Activated CD4-positive, alpha-beta memory T cell treated with anti-CD3 and anti-CD28 coated beads, Interleukin-2, amount 10 ng/mL, durations not matched to agents 7 days and 5 days (primary cell): ENCODE measurements at regions not wholly inside any gene's neighbourhood (a gene's known extent, or its start where the extent isn't known, plus 50 kb on each side); places are given as distances from the start of the nearest gene placed in this dataset.
"Not testable (repeated sequence)": the region's sequence is repeated elsewhere in the genome, so short reads cannot be mapped to it uniquely, and the experiment has no call there.

Source experiments
- CTCF ChIA-PET: fragments of 350-600 bp; sonication (Branson Sonifier 250); formaldehyde crosslinking; loops from one replicate; lab custom pipeline; 2021; ENCODE audit warnings: antibody characterized with exemption, inconsistent platforms; lab: Charles Lee
- POLR2A ChIA-PET: fragments of 350-600 bp; sonication (Branson Sonifier 250); formaldehyde crosslinking; loops from one replicate; lab custom pipeline; 2021; ENCODE audit warnings: antibody characterized with exemption; lab: Charles Lee
- DNase-seq: peaks from one replicate; pipeline ENCODE4 v3.0.0-alpha.2; 2020
- H3K27ac Mint-ChIP-seq: one replicate; pipeline ENCODE4 v1.8.0; 2021; ENCODE audit warnings: mild to moderate bottlenecking, mixed read lengths
- H3K27me3 Mint-ChIP-seq: one replicate; pipeline ENCODE4 v1.8.0; 2021; ENCODE audit warnings: mixed read lengths
- H3K36me3 Mint-ChIP-seq: one replicate; pipeline ENCODE4 v1.8.0; 2021; ENCODE audit warnings: low read depth, mixed read lengths
- H3K4me1 Mint-ChIP-seq: one replicate; pipeline ENCODE4 v1.8.0; 2021; ENCODE audit warnings: mixed read lengths
- H3K4me3 Mint-ChIP-seq: one replicate; pipeline ENCODE4 v1.8.0; 2021; ENCODE audit warnings: mild to moderate bottlenecking, mixed read lengths
- H3K9me3 Mint-ChIP-seq: one replicate; pipeline ENCODE4 v1.8.0; 2021; ENCODE audit warnings: mixed read lengths

- DNase-seq: peak; percentile 45
- Mint-ChIP-seq H3K4me1 (no peaks in the 10 kb centered on the region), H3K27ac (no peak overlapping the region), H3K27me3 (no peaks in the 10 kb centered on the region), H3K4me3 (no peak overlapping the region), H3K9me3 (no peaks in the 10 kb centered on the region), H3K36me3 (no peaks in the 10 kb centered on the region)
- CTCF ChIA-PET: interaction anchor here (0.8 kb wide), 1 partner anchor 20 kb away, joined by 3 read pairs; no protein-coding TSS in a partner anchor
- POLR2A ChIA-PET: no interaction called here
Observed at GRCh38 chr5:18393565-18394442, 759.5 kb downstream of the TAF11L14 start.

- Mint-ChIP-seq H3K27ac (no peak overlapping the region), H3K4me3 (no peak overlapping the region), H3K36me3 (no peaks in the 10 kb centered on the region), H3K4me1 (no peaks in the 10 kb centered on the region), H3K27me3 (no peaks in the 10 kb centered on the region), H3K9me3 (no peaks in the 10 kb centered on the region)
- POLR2A ChIA-PET: no interaction called here
- CTCF ChIA-PET: interaction anchor here (0.8 kb wide), 1 partner anchor 19 kb away, joined by 3 read pairs; no protein-coding TSS in a partner anchor
- DNase-seq: no peak
Observed at GRCh38 chr5:18394443-18394804, 760.2 kb downstream of the TAF11L14 start.

GRCh38 chr5:18395126-18396110 lies 761.2 kb downstream of the TAF11L14 start:
- no peak for DNase-seq
- H3K27me3 Mint-ChIP-seq: no peaks in the 10 kb centered on the region
- no peak overlapping the region for H3K4me3 Mint-ChIP-seq
- no peaks in the 10 kb centered on the region for H3K9me3 Mint-ChIP-seq
- H3K27ac Mint-ChIP-seq: no peak overlapping the region
- H3K4me1 Mint-ChIP-seq: no peaks in the 10 kb centered on the region
- CTCF ChIA-PET: no interaction called here
- no peaks in the 10 kb centered on the region for H3K36me3 Mint-ChIP-seq
- POLR2A ChIA-PET: no interaction called here

- POLR2A ChIA-PET: no interaction called here
- no peaks in the 10 kb centered on the region for H3K9me3 Mint-ChIP-seq
- H3K4me1 Mint-ChIP-seq: no peaks in the 10 kb centered on the region
- H3K27me3 Mint-ChIP-seq: no peaks in the 10 kb centered on the region
- H3K27ac Mint-ChIP-seq: no peak overlapping the region
- DNase-seq: no peak
- CTCF ChIA-PET: no interaction called here
- H3K4me3 Mint-ChIP-seq: no peak overlapping the region
- H3K36me3 Mint-ChIP-seq: no peaks in the 10 kb centered on the region
Observed at GRCh38 chr5:18397371-18397770, 763.1 kb downstream of the TAF11L14 start.

GRCh38 chr5:18397891-18398290 lies 763.6 kb downstream of the TAF11L14 start:
- Mint-ChIP-seq H3K36me3 (no peaks in the 10 kb centered on the region), H3K4me3 (no peak overlapping the region), H3K27ac (no peak overlapping the region), H3K9me3 (no peaks in the 10 kb centered on the region), H3K4me1 (no peaks in the 10 kb centered on the region), H3K27me3 (no peaks in the 10 kb centered on the region)
- ChIA-PET POLR2A (no interaction called here), CTCF (no interaction called here)
- no peak for DNase-seq

- H3K27ac Mint-ChIP-seq, POLR2A ChIA-PET, H3K9me3 Mint-ChIP-seq, H3K27me3 Mint-ChIP-seq, H3K36me3 Mint-ChIP-seq, H3K4me3 Mint-ChIP-seq, DNase-seq, H3K4me1 Mint-ChIP-seq, CTCF ChIA-PET: not testable (repeated sequence)
Observed at GRCh38 chr5:18399461-18400327, 765.4 kb downstream of the TAF11L14 start.

GRCh38 chr5:18403141-18403540 lies 768.9 kb downstream of the TAF11L14 start:
- H3K27me3 Mint-ChIP-seq: no peaks in the 10 kb centered on the region
- POLR2A ChIA-PET: no interaction called here
- H3K9me3 Mint-ChIP-seq: no peaks in the 10 kb centered on the region
- CTCF ChIA-PET: no interaction called here
- DNase-seq: no peak
- no peaks in the 10 kb centered on the region for H3K36me3 Mint-ChIP-seq
- no peak overlapping the region for H3K4me3 Mint-ChIP-seq
- H3K4me1 Mint-ChIP-seq: no peaks in the 10 kb centered on the region
- no peak overlapping the region for H3K27ac Mint-ChIP-seq

- H3K9me3 Mint-ChIP-seq: no peaks in the 10 kb centered on the region
- ChIA-PET CTCF (no interaction called here), POLR2A (no interaction called here)
Observed at GRCh38 chr5:18403941-18404438, 769.7 kb downstream of the TAF11L14 start.

GRCh38 chr5:18420711-18421110 lies 786.5 kb downstream of the TAF11L14 start:
- ChIA-PET POLR2A (no interaction called here), CTCF (no interaction called here)
- H3K9me3 Mint-ChIP-seq: no peaks in the 10 kb centered on the region
- DNase-seq: no peak
- H3K4me1 Mint-ChIP-seq: no peaks in the 10 kb centered on the region
- no peaks in the 10 kb centered on the region for H3K27me3 Mint-ChIP-seq
- H3K36me3 Mint-ChIP-seq: no peaks in the 10 kb centered on the region
- H3K27ac Mint-ChIP-seq: no peak overlapping the region
- H3K4me3 Mint-ChIP-seq: no peak overlapping the region

More at GRCh38 chr5:18403941-18404438, 769.7 kb downstream of the TAF11L14 start:
- no peak overlapping the region for H3K27ac Mint-ChIP-seq
- H3K36me3 Mint-ChIP-seq: no peaks in the 10 kb centered on the region
- H3K4me1 Mint-ChIP-seq: no peaks in the 10 kb centered on the region
- no peak overlapping the region for H3K4me3 Mint-ChIP-seq
- H3K27me3 Mint-ChIP-seq: no peaks in the 10 kb centered on the region
- no peak for DNase-seq

GRCh38 chr5:18433336-18433735 lies 799.1 kb downstream of the TAF11L14 start:
- Mint-ChIP-seq H3K27me3 (no peaks in the 10 kb centered on the region), H3K27ac (no peak overlapping the region), H3K36me3 (no peaks in the 10 kb centered on the region), H3K9me3 (peaks cover 4% of the 10 kb centered on the region), H3K4me3 (no peak overlapping the region), H3K4me1 (no peaks in the 10 kb centered on the region)
- POLR2A ChIA-PET: no interaction called here
- CTCF ChIA-PET: no interaction called here
- DNase-seq: no peak

GRCh38 chr5:18438126-18438525 lies 803.9 kb downstream of the TAF11L14 start:
- no peaks in the 10 kb centered on the region for H3K27me3 Mint-ChIP-seq
- POLR2A ChIA-PET: no interaction called here
- no peaks in the 10 kb centered on the region for H3K4me1 Mint-ChIP-seq
- no peak overlapping the region for H3K4me3 Mint-ChIP-seq
- no peaks in the 10 kb centered on the region for H3K9me3 Mint-ChIP-seq
- no peak for DNase-seq
- H3K27ac Mint-ChIP-seq: no peak overlapping the region
- CTCF ChIA-PET: no interaction called here
- H3K36me3 Mint-ChIP-seq: no peaks in the 10 kb centered on the region

- no peaks in the 10 kb centered on the region for H3K36me3 Mint-ChIP-seq
- no peaks in the 10 kb centered on the region for H3K9me3 Mint-ChIP-seq
- no peak overlapping the region for H3K4me3 Mint-ChIP-seq
- H3K27ac Mint-ChIP-seq: no peak overlapping the region
- H3K4me1 Mint-ChIP-seq: no peaks in the 10 kb centered on the region
- no peaks in the 10 kb centered on the region for H3K27me3 Mint-ChIP-seq
- ChIA-PET CTCF (no interaction called here), POLR2A (no interaction called here)
- no peak for DNase-seq
Observed at GRCh38 chr5:18455521-18455920, 821.3 kb downstream of the TAF11L14 start.
